ENCODE measurements at regions not wholly inside any gene's neighbourhood (a gene's known extent, or its start where the extent isn't known, plus 50 kb on each side); places are given as distances from the start of the nearest gene placed in this dataset.

- no peaks in the 10 kb centered on the region for H3K36me3 ChIP-seq (replicated peaks; ENCODE audit: control insufficient read depth, insufficient read depth, low read length)
Observed at GRCh38 chr17:36885771-36886377, 51.4 kb upstream of the LHX1 start.

More at GRCh38 chr17:36885771-36886377, 51.4 kb upstream of the LHX1 start:
- H3K27me3 ChIP-seq (ENCODE audit: control insufficient read depth, insufficient read depth, low read length) = no peaks in the 10 kb centered on the region
- H3K4me3 ChIP-seq (ENCODE audit: insufficient read depth, low read depth, low read length) = no peak overlapping the region
- peak; percentile 56 for DNase-seq
